ENCODE measurements at regions not wholly inside any gene's neighbourhood (a gene's known extent, or its start where the extent isn't known, plus 50 kb on each side); places are given as distances from the start of the nearest gene placed in this dataset.

DNA sequence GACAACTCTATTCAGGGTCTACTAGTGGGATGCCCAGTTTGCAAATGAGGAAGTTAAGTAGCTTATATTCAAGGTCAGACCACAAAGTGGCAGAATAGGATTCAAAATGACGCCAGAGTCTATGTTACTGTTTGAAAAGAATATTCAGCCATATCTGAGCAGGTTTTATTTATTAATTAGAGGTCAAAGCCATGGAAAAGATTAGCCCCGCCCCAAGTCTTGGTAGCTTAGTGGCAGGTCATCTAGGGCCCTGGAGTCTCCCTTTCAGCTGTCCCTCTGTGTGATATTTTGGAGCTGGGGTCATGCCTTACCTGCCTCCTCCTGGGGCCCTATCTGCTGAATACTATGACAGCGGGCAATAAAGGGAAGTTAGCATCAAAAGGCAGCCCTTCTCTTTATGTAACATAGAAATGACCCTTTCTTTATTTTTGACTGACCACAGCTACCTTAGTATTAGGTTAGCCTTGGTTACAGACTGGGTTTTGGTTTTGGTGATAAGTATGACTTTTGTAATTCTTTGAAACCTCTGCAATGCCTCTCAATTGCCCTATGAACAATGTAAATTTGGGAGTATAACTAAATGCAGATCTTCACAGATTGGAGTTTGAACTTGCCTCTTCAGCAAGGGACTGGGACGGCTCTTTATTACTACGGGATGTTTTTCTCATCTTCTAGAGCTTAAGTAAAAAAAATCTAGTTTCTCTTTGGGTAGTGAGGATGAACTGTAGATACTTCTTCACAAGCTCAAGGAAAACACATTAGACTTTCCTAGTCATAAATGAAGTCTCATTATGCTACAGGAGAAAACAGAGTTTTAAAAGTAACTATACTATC, 153.0 kb upstream of the ITGA4 start:
- Histone ChIP-seq H3K4me2 (no peak overlapping the region), H3K4me3 (no peak overlapping the region), H2AFZ (replicated peaks) (no peak overlapping the region), H3K79me2 (ENCODE audit: low read depth) (no peaks in the 10 kb centered on the region), H3K27me3 (no peaks in the 10 kb centered on the region), H3K36me3 (no peaks in the 10 kb centered on the region), H3K4me1 (no peaks in the 10 kb centered on the region), H3K9me3 (ENCODE audit: low read depth) (no peaks in the 10 kb centered on the region), H4K20me1 (ENCODE audit: low read depth) (no peaks in the 10 kb centered on the region), H3K9ac (no peak overlapping the region), H3F3A (ENCODE audit: low read depth) (no peaks in the 10 kb centered on the region), H3K27ac (no peak overlapping the region)
- Mint-ChIP-seq H3K4me1 (peaks cover 16% of the 10 kb centered on the region), H3K27me3 (ENCODE audit: insufficient read depth, low read depth) (peaks cover 4% of the 10 kb centered on the region), H3K27ac (no peak overlapping the region), H3K9me3 (peaks cover 5% of the 10 kb centered on the region), H3K36me3 (no peaks in the 10 kb centered on the region), H3K4me3 (no peak overlapping the region)
- no peak for DNase-seq (ENCODE audit: low spot score)
- no peak for TF ChIP-seq EZH2phosphoT487 (IDR thresholded peaks at IDR 0.05)
- TF ChIP-seq, protein P1, sequence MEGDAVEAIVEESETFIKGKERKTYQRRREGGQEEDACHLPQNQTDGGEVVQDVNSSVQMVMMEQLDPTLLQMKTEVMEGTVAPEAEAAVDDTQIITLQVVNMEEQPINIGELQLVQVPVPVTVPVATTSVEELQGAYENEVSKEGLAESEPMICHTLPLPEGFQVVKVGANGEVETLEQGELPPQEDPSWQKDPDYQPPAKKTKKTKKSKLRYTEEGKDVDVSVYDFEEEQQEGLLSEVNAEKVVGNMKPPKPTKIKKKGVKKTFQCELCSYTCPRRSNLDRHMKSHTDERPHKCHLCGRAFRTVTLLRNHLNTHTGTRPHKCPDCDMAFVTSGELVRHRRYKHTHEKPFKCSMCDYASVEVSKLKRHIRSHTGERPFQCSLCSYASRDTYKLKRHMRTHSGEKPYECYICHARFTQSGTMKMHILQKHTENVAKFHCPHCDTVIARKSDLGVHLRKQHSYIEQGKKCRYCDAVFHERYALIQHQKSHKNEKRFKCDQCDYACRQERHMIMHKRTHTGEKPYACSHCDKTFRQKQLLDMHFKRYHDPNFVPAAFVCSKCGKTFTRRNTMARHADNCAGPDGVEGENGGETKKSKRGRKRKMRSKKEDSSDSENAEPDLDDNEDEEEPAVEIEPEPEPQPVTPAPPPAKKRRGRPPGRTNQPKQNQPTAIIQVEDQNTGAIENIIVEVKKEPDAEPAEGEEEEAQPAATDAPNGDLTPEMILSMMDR (IDR thresholded peaks at IDR 0.05): no peak
- no peak for TF ChIP-seq EZH2 (IDR thresholded peaks at IDR 0.05)

DNA sequence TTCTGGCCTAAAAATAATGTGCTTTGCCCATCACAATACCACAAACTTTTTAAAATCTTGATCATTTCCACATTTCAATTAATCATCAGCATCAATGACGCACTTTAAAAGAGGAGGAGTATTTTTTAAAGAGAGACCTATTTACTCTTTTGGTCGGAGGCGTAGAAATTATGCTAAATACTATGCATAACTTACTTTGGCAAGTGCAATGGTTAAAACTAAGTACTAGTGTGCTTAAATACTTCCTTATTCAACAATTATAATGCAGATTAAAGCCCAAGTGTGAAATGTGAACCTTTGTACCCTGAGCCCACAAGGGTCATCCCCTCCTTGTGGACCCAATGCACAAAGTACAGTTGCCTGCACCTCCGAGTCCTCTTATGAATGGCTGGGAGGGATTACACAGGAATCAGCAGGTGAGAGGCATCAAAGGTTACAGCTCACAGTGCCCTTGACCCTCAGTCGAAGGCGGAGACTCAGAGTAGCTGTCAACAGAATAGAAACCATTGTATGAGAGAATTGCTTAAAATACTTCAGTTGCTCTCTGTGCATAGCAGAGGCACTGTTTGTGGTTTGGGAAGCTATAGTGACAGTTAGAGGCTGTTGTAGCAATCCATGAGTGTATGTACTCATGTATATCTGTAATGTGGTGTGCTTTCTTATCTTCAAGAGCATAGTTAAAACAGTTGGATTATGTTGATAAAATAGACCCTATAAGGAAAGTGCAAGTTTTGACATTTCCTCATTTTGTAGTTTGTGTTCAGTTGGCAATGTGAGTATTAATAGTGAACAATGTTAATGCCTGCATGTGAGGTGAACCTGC, 151.7 kb upstream of the ITGA4 start:
- DNase-seq (ENCODE audit: low spot score): no peak
- H3K4me1 Mint-ChIP-seq: peaks cover 16% of the 10 kb centered on the region
- H3K27me3 Mint-ChIP-seq (ENCODE audit: insufficient read depth, low read depth): peaks cover 4% of the 10 kb centered on the region
- H3K27ac Mint-ChIP-seq: no peak overlapping the region
- Histone ChIP-seq H3K4me2 (no peak overlapping the region), H3K27ac (no peak overlapping the region), H3K9me3 (ENCODE audit: low read depth) (no peaks in the 10 kb centered on the region), H3F3A (ENCODE audit: low read depth) (no peaks in the 10 kb centered on the region), H3K27me3 (no peaks in the 10 kb centered on the region), H2AFZ (replicated peaks) (no peak overlapping the region), H3K4me1 (no peaks in the 10 kb centered on the region), H3K4me3 (no peak overlapping the region), H3K79me2 (ENCODE audit: low read depth) (no peaks in the 10 kb centered on the region), H3K9ac (no peak overlapping the region), H3K36me3 (no peaks in the 10 kb centered on the region), H4K20me1 (ENCODE audit: low read depth) (no peaks in the 10 kb centered on the region)
- H3K4me3 Mint-ChIP-seq: no peak overlapping the region
- no peak for TF ChIP-seq EZH2phosphoT487 (IDR thresholded peaks at IDR 0.05)
- TF ChIP-seq, protein P1 (IDR thresholded peaks at IDR 0.05): no peak
- no peak for TF ChIP-seq EZH2 (IDR thresholded peaks at IDR 0.05)
- H3K36me3 Mint-ChIP-seq: no peaks in the 10 kb centered on the region
- H3K9me3 Mint-ChIP-seq: no peaks in the 10 kb centered on the region

DNA sequence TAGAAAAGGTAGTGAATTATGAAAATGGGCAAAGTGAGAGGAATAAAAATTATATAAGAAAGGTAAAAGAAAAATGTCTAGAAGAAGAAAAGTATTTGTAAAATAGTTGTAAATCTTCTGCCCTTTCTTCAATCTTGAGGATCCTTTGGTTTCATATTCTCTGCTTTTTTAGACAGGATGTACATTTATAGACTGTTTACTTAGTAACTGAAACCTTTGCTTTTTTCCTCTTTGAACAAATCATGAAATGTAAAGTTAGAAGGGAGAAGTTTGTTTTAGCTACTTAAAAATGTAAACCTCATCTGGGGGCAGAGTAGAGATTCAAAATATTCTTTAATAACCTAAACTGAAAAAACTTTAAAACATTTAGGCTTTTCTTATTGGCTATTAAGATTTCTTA, 150.4 kb upstream of the ITGA4 start:
- H3K9me3 ChIP-seq (ENCODE audit: low read depth): no peaks in the 10 kb centered on the region
- no peaks in the 10 kb centered on the region for H3K9me3 Mint-ChIP-seq
- H3K79me2 ChIP-seq (ENCODE audit: low read depth): no peaks in the 10 kb centered on the region
- H3K4me1 ChIP-seq: no peaks in the 10 kb centered on the region
- DNase-seq (ENCODE audit: low spot score): no peak
- no peak for TF ChIP-seq EZH2phosphoT487 (IDR thresholded peaks at IDR 0.05)
- TF ChIP-seq, protein P1 (IDR thresholded peaks at IDR 0.05): no peak
- TF ChIP-seq EZH2 (IDR thresholded peaks at IDR 0.05): no peak
- no peak overlapping the region for H3K4me2 ChIP-seq
- no peak overlapping the region for H3K4me3 Mint-ChIP-seq
- no peaks in the 10 kb centered on the region for H3K36me3 Mint-ChIP-seq
- H3K4me3 ChIP-seq: no peak overlapping the region
- no peaks in the 10 kb centered on the region for H4K20me1 ChIP-seq (ENCODE audit: low read depth)
- no peak overlapping the region for H3K27ac Mint-ChIP-seq
- no peaks in the 10 kb centered on the region for H3K27me3 ChIP-seq
- H3K36me3 ChIP-seq: no peaks in the 10 kb centered on the region
- no peak overlapping the region for H2AFZ ChIP-seq (replicated peaks)
- no peak overlapping the region for H3K27ac ChIP-seq
- H3K4me1 Mint-ChIP-seq: peaks cover 16% of the 10 kb centered on the region
- no peaks in the 10 kb centered on the region for H3F3A ChIP-seq (ENCODE audit: low read depth)
- H3K9ac ChIP-seq: no peak overlapping the region
- peaks cover 4% of the 10 kb centered on the region for H3K27me3 Mint-ChIP-seq (ENCODE audit: insufficient read depth, low read depth)

All from neural progenitor cell (in vitro differentiated cells).